ENCODE measurements at regions not wholly inside any gene's neighbourhood (a gene's known extent, or its start where the extent isn't known, plus 50 kb on each side); places are given as distances from the start of the nearest gene placed in this dataset.
"Not testable (repeated sequence)": the region's sequence is repeated elsewhere in the genome, so short reads cannot be mapped to it uniquely, and the experiment has no call there.

DNA sequence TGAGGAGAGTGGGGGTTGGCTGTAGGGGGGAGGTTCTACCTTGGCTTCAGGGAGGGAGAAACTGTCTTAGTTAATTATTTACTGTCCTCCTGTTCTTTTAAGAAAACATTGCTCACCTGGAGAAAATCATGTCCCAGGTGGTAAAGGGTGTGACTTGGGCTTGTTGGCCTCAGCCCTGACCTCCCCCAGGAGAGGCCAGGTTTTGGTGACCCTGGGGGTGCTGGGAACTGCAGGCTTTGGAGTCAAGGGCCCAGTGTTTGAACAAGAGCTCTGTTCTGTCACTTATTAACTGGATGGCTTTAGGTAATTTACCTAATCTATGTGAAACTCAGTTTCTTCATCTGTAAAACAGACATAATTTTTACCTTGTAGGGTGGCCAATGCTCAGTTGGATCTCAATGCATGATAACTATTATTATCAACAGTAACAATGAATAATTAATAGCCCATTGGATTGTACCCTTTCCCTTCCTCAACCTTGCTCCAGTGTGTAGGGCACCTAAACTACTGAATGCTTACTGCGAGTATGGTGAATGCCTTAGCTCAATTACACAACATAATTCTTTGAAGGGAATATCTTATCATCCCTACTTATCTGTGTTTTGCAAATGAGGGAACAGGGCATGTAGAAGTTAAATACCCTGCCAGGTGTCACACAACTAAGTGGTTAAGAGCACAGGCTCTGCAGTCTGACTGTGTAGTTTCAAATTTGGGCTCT is 959.4 kb upstream of the DEFB115 start:
- DNase-seq: not testable (repeated sequence)

DNA sequence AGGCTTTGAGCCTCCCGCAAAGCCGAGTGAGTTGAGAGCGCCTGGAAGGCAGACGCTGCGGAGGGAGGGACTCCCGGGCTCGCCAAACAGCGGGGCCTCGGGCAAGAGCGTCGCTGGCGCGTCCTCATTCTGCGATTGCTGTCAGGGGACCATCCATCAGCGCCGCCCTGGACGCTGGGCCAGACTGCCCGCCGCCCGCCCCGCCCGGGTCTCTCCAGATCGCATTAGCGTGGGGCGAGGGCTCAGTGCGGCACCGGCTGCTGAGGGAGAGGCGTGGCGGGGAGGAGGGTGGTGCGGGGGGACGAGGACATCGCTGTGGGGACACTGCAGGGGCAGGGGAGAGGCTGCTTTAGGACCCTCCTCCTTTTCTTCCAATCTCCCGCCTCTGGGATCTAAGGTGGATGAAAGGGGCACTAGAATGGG is 957.2 kb upstream of the DEFB115 start:
- DNase-seq: not testable (repeated sequence)

DNA sequence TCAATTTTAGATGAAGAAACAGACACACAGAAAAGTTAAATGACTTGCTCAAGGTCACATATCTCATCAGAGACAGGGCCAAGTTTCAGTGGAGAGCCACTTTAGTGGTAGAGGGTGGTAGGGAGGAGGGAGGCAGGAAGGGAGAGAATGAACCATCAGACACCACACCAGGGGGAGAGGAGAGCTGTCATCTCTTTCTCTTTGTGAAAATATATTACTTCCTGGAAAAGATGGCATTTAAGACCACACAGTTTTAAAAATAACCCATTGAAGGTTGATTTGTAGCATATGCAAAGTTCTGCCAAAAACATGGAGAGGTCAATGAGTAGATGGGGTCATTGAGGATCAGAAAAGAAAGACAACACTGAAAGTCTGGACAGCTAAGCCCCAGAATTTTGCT is 954.7 kb upstream of the DEFB115 start:
- not testable (repeated sequence) for DNase-seq

GRCh38 chr20:30309938-30310337 is 947.5 kb upstream of the DEFB115 start:
- DNase-seq: not testable (repeated sequence)

DNA sequence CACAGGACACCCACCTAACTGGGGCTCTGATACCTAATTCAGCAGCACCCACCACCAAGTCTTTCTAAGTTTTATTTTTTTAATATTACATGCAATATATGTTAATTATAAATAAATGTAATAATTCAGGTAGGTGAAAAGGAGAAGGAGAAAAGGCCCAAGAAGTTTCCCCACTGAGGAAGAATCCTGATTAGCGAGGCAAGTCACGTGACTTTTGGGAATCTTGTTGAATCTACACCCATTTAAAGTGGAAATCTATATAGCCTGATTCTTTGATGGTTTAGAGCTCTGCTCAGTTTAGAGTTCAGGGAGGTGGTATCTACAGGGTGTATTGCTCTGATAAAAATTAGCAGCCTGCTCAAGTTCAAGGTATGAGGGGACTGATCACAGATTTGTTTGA is 947.1 kb upstream of the DEFB115 start:
- not testable (repeated sequence) for DNase-seq

DNA sequence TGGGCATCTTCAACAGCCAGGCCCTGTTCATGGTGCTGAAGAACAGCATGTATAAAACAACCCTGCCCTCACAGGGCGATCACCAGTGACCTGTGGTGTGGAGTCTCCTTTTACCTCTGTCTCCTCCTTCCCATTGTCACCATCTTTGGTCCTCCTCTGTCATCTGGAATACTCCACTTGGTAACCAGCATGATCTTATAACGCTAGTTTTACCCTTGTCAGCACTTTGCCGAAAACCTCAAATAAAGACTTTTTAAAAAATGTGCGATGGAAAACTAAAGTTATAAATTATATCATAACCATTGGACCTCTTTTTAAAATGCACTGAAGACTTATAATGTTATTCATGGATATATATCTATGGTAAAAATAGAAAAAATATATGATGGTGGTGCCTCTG is 945.2 kb upstream of the DEFB115 start:
- not testable (repeated sequence) for DNase-seq

GRCh38 chr20:30313660-30314059 is 943.8 kb upstream of the DEFB115 start:
- not testable (repeated sequence) for DNase-seq

- DNase-seq: not testable (repeated sequence)
Observed at GRCh38 chr20:30316063-30316462, 941.4 kb upstream of the DEFB115 start.

DNA sequence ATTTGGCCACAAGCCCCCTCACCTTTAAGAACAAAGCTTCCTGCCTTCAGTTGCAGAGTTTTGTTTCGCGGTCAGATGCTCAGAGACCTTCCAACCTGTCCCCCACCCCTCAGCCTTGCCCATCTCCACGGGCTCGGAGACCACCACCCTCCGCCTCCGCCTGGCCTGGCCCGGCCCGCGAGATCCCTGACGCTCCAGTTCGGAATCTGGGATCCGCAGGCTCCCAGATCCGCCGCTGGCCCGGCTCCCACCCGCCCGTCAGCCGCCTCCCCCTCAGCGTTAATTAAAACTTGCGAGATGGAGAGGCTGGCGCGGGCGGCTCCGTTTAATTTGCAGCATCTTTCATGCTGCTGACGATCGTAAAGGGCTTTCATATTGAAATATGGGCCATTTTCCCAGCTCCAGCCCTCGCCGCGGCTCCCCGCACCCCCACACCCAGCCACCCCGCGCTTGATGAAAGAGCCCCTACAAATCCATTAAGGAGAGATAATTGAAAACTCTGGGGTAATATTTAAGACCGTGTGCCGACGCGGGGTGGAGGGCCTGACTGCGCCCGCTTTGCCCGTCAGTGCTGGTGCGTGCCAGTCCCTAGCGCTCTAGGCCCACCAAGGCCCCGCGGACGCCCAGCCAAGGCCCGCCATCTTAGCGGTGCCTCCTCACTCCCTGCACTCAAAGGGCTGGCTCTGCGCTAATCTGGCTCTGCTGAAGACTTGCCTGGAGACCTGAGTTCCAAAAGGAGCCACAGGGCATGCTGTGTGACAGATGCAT is 940.7 kb upstream of the DEFB115 start:
- DNase-seq: not testable (repeated sequence)

DNA sequence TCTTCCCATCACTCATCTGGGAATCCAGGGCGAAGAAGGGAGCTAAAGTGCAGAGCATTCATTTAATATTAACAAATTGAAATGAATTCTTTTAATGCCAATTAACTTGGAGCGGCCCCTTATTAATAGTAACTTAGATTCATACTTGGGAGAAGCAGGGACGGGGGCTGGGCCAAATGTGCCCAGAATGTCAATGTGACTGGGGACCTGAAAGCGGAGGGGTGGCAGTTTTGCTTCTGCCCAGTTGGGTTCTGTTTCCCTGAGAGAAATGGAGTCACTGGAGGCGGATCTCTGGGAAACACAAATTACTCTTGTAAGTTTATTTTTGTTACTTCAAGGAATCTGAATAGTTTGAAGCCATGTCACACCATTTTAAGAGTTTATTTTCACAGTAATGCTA is 923.7 kb upstream of the DEFB115 start:
- not testable (repeated sequence) for DNase-seq

DNA sequence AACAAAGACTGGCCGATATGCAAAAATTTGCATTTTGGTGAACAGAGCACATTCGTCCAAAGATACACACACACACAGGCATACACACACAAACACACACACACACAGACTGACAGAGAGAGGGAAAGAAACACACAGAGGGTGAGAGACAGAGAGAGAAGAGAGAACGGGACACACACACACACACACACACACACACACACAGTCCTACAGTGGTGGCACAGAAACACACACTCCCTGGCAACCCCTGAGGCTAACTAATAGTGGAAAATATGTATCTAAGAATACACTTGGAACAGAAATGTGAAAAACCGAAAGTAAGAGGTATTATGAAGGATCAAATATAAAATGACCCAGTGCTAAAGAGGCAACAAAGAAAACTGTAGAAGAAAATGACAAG is 919.9 kb upstream of the DEFB115 start:
- not testable (repeated sequence) for DNase-seq

- not testable (repeated sequence) for DNase-seq
Observed at GRCh38 chr20:30348932-30349331, 908.5 kb upstream of the DEFB115 start.

GRCh38 chr20:30356854-30357467 is 900.5 kb upstream of the DEFB115 start:
- not testable (repeated sequence) for DNase-seq

- not testable (repeated sequence) for DNase-seq
Observed at GRCh38 chr20:30361756-30362155, 895.7 kb upstream of the DEFB115 start.

GRCh38 chr20:30376430-30376766 is 881.1 kb upstream of the DEFB115 start:
- DNase-seq: not testable (repeated sequence)

DNA sequence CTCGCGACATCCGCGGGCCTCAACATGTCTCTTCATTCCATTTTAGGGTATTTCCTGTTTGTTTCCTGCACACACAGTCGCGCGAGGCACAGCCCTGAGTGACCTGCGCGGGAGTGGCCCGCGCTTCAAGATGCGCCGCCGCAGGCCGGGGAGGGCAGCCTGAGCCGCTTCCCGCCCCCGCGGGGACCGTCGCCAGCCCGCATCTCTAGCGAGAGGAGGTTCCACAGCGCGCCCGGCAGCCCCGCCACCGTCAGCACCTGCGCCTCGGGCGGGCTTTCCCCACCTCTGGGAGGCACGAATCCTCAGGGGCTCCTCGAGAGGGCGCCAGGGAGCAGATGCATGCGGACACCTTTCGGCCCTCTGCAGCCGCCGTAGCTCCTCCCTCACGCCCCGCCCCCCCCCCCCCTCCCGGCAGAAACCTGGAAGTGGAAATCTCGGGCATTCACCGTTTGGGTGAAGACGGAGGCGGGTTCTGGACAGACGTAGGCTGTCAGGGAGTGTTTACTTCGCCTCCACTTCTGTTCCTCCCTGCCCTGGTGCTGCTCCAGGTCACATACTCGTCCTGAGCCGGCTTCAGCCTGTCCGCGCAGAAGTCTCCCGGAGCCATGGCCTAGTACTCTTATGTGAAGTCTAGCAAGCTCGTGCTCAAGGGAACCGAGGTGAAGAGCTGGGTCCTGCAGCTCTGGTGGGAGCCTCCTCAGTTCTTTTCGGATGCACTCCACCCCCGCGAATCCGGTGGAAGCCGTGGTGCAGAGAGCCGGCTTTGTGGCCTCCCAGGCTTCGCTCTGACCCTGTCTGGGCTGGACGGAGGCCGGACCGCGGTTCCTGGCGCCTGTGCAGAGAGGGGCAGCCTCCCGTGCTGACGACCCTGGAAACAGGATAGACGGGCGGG is 880.5 kb upstream of the DEFB115 start:
- peak; percentile 92 for DNase-seq

GRCh38 chr20:30378317-30378716 is 879.1 kb upstream of the DEFB115 start:
- DNase-seq: not testable (repeated sequence)

GRCh38 chr20:30378721-30379120 is 878.7 kb upstream of the DEFB115 start:
- DNase-seq: not testable (repeated sequence)

DNA sequence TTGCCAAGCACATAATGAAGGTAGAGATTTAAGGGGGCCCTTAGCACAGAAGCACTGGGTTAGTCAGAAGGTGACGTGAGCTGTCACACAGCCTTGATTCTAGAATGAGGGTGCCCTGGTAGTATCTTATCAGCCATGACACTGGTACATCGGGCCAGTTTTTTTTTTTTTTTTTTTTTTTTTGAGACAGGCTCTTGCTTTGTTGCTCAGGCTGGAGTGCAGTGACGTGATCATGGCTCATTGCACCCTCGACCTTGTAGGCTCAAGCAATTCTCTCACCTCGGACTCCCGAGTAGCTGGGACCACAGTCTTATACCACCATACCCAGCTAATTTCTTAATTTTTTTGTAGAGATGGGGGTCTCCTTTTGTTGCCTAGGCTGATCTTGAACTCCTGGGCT is 872.6 kb upstream of the DEFB115 start:
- not testable (repeated sequence) for DNase-seq

DNA sequence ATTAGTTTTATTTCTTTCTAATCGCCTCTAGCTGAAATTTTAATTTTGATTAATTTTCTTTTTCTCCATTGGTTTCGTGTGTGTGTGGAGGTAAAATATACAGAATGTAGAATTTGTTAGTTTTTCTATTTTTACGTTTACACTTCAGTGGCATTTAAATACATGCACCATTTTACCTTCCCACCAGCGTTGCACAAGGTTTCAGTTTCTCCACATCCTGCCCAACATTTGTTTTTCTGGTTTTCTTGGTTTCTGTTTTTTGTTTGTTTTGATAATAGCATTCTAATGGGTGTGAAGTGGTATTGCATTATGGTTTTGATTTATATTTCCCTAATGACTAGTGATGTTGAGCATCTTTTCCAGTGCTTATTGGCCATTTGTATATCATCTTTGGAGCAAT is 871.4 kb upstream of the DEFB115 start:
- not testable (repeated sequence) for DNase-seq

- DNase-seq: not testable (repeated sequence)
Observed at GRCh38 chr20:30387823-30388222, 869.6 kb upstream of the DEFB115 start.

GRCh38 chr20:30393523-30393922 is 863.9 kb upstream of the DEFB115 start:
- DNase-seq: not testable (repeated sequence)

- not testable (repeated sequence) for DNase-seq
Observed at GRCh38 chr20:30397111-30397510, 860.4 kb upstream of the DEFB115 start.

All from activated CD8-positive, alpha-beta memory T cell treated with anti-CD3 and anti-CD28 coated beads, Interleukin-2, amount 50 U/mL, for 48 hours (primary cell).